Fibroblast of skin of left biceps (primary cell): ENCODE measurements at regions not wholly inside any gene's neighbourhood (a gene's known extent, or its start where the extent isn't known, plus 50 kb on each side); places are given as distances from the start of the nearest gene placed in this dataset.

Experiments
- DNase-seq, 2 experiments: peaks; one replicate each; pipeline ENCODE4 v3.0.0-alpha.2; 2013; ENCODE audit warnings: low read depth in 2 of 2

DNA sequence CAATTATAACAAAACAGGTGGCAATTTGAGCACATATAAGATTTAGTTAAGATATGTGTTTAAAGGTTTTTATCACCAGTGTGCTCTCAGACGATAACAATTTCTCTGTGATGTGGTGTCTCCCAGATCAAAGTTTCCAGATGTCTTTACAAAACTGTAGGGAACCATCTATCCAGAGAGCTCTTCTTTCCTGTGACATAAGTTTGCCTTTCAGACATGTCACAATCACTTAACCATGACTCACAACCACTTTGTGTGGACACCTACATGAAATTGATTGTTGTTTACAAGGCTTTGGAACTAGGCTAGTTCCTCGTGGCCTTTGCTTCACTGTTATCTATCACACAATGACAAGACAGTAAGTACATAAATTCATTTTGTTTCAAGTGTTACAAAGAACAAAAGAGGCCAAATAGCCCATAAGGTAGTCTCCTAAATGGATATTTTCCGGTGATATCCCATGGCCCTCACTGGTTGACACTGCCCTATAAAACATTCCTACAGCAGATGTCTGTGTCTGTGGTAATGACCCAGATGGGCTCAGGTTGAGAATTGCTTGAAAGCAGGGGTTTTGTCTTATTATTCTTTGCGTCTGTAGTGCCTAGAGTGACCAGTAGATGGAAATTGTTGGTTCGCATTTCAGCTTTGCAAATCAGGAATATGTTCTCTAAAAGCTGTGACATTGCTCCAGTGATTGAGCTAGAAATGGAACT, 297.8 kb upstream of the FAM241A start:
- no peak for DNase-seq

DNA sequence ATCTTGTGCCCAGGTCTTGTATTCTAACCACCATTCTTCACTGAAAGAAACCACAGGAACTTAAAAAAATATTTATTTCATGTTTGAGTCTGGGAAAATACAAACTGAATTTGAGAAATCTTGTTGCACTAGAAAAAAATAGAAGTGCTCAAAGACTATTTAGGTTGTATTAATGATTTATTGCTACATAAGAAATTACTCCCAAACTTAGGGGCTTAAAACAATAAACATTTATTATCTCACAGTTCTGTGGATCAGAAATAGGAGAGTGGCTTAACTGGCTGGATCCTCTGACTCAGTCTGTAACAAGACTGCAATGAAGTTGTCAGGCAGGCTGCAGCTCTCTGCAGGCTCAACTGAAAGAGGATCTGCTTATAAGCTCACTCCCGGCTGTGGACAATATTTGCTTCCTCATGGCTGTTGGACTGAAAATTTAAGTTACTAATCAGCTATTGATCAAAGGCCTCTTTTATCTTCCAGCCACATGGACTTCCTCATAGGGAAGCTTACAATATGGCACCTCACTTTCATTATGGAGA, 295.4 kb upstream of the FAM241A start:
- peak in 1 of 2 experiments; percentile 8 for DNase-seq

DNA sequence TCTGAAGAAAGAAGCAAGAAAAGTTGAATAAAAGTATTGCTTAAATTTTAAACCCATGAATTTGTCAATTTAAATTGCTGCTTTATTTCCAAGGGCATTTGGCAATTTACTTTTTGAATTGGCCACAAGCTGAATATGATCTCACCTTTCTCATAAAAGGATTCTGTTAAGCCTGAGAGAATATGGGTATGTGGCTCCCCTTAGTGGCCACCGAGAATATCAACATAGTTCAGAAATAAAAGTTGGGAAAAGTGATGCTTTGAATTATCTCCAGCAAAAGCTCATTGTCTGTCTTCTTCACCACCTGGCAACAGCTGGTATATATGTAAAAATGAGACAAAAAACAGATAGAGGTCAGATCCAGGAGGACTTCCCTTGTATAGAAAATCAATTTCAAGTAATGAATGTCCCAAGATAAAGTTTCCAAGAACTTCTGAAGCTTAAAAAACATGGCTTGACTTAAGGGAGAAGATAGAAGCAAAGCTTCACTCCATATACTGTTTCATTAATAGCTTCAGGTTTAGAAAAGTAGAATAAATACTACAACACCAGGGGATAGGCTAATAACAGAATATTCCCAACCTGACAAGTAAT, 290.7 kb upstream of the FAM241A start:
- DNase-seq: peak in 1 of 2 experiments; percentile 23

DNA sequence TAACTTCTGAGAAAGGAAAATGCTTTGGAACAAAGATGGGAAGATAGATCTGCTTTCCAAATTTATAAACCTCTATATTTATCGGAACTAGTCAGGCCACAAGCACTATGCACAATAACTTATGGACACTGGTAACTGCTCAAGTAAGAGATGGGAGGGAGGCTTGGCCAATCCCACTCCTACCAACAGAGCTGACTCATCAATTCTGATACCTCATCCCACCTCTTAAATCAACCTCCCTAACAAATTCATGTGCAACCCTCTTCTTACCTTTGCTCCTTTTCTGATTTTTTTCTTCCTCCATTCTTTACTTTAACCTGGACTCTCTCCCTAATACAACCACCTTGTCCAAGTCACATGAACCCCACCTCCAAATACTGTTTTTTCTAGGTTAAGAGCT, 289.9 kb upstream of the FAM241A start:
- DNase-seq: no peak

DNA sequence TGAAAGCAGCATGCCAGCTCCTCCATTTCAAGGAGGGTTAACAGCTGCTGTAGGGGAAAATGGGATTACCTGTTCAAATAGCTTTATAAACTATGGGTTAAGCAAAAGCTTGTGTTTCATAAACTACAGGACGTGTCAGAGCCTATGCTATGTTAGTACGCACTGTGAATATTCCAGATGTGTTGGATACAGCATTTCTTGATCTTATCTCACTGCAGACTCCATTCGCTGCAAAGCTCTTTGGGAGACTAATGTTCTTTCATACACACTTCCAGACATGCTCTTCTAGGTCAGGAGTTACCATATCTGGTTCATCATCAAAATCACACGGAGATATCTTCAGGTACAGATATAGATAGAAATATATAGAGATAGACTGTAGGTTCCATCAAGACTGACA, 281.2 kb upstream of the FAM241A start:
- DNase-seq: no peak

DNA sequence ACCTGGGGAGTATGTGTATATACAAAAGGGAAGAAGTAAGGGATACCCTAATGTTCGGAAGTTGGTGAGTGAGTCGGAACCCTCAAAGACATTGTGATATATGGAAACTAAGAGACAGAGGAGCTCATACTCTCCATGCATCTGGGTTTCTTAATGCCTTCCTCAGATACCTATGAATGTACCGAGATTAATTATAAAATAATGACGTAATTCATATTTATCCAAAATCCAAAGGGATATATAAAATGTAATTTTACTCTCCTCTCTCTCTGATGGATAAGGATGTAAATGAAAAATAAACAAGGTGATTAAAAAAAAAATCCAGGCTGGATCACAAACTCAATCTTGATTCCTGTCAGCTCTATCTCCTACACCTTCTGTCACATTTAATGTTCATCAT, 275.9 kb upstream of the FAM241A start:
- no peak for DNase-seq

DNA sequence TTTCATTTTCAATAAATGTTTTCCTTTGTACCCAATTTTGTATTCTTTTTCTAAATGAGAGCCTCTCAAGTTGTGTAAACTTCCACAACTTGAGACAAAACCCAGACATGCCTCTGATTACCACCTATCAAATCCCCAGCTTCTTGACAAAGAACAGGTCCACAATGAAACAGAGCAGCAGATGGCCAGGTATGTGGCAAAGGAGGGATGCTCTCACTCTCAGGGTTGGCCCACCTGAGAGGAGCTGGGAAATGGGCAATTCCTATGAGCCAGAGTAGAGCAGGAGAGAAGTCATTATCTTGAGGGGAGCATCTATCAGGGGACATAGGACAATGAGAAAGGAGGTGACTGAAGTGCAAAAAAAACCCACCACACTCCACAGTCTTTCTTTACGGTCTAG, 273.5 kb upstream of the FAM241A start:
- no peak for DNase-seq

DNA sequence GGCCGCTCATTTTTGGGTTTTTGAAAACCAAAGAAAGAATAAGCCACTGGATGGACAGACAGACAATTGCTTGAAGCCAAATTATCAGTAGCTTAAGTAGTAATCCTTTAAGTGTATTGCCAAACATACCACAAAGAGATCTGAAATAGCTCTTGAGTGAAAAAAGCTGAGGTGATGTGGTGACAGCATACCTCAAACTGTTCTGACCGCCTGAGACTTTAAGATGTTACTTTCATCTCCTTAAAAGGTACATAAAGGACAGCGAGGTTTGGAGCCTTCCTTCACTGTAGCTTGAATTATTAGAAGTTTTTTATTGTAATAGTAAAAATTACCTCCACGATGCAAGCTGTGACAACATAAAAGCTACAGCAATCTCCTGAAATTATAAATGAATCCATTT, 271.5 kb upstream of the FAM241A start:
- DNase-seq: no peak

DNA sequence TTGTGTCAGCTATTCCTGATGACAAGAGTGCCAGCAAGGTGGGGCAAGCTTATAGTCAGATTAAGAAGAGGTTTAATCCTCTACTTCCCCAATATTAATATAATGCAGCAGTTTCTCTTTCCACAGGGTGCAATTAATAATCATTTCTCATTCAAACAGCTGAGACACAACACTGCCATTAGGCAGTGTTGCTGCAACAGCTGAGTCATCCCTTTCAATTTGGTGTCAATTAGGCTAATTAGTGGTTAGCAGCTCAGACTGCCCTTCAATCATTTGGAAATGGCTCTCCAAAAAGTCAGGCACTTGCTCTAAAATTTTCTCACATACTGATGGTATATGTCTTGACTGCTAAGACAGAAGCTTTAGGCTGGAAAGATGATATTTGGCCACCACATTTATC, 265.7 kb upstream of the FAM241A start:
- DNase-seq: no peak

DNA sequence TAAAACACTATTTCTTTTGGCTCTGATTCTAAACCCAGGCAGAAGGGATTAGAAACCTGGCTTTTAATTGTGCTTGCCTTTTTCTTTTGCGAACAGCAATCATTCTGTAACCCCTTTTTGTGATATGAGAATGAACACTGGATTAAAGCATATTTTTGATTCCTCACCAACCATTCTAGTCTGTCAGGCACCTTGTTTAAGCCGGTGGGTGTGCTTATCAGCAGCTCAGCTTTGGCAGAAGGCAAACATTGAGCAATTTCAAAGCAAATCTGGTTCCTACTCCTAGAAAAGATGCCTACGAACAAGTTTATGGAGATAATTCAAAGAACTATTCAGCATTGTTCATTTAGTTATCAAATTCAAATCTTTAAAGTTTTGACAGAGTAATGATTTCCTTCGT, 265.1 kb upstream of the FAM241A start:
- no peak for DNase-seq

DNA sequence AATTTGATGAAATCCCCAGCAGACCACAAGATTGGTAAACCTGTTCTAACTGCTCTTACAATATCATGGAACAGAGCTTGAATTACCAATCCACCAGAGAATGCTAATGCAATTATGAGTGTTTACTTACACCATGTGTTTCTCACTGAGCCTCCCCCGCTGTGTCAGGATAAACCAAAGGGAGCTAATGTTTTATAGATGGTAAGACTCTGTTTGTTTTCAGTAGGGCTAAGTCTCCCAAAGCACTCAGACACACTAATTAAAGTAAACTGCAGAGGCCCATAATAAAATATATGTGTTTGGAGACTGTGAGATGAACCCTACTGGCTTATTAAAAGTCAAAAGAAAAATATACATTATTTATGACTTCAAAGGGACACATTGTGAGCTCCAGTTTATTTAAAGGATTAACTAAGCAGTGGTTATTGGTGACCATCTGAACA, 261.7 kb upstream of the FAM241A start:
- DNase-seq: no peak

DNA sequence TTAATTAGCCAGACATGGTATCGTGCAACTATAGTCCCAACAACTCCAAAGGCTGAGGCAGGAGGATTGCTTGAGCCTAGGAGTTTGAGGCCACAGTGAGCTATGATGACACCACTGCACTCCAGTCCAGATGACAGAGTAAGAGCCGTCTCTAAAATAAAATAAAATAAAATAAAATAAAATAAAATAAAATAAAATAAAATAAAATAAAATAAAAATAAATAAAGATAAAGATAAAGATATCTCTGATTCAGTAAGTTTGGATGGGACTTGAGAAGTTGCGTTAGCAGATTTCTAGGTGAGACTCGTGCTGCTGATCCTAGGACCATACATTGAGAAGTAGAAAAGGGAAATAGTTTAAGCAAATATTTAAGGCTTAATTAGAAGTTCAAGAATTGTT, 254.8 kb upstream of the FAM241A start:
- DNase-seq: no peak

DNA sequence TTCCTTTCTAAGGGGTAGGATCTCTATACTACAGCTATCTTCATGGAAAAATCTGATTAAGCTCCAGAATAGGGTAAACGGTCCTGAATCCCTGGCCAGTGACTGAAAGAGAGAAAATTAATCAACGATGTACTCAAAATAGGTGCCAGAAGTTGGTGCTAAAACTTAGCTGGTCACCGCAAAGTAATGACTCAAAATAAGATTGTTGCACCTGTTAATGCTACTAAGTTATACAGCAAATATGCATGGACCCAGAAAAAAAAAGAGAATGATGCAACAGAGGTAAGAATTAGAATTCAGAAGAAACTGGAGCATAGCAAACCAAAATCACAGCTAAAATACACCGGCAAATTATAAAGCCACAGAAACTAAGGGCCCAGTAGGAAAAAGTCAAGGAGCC, 239.7 kb upstream of the FAM241A start:
- no peak for DNase-seq

DNA sequence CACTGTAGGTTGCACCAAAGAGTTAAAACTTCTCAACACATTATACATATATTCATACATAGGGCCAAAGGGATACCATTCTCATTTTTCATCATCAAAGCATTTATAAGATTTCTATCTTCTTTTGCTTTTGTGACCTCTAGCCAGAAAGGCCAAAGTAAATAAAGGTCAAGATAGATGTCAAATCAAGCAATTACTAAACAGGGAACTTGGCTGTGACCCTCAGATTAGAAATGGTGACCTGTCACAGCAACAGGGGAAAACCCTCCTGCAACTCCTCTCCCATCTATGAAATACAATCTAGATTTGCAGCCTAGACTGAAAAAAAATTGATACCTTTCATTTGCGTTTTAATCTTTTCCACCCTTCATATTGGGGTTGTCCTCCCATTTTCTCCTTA, 225.6 kb upstream of the FAM241A start:
- no peak for DNase-seq

DNA sequence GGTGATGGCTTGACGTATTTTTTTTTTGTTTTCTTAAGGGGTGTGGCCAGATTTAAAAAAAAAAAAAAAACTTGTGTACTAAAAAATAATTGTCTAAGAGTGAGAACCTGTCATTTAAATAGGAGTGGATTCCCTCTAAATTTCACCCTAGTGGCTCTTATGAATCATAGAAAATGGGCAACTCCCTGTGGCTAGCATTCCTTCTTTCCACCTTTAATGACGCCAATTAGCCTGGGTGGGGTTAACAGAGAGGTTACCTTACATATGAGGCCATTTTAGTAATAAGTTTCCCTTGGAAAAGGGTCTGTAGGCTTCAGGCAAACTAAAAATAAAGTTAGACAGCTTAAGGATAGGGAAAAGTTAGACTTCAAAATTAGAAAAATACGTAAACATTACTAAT, 223.5 kb upstream of the FAM241A start:
- DNase-seq: no peak

DNA sequence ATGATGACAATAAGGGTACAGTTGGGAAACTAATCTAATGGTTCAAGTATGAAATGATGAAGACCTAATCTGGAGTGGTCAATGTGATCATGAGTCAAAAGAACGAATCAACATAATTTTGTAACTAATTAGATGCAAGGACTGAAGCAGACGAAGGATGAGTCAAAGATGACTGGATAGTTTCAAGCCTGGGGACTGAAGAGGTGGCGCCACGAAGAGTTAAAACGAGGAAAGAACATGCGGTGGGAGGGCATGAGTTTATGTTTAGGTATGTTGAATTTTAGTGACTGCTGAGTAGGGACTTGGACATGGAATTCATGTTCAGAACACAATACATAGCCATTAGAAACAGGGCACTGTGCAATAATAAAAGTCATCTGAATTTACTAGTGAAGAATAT, 221.5 kb upstream of the FAM241A start:
- DNase-seq: peak in 1 of 2 experiments; percentile 18

DNA sequence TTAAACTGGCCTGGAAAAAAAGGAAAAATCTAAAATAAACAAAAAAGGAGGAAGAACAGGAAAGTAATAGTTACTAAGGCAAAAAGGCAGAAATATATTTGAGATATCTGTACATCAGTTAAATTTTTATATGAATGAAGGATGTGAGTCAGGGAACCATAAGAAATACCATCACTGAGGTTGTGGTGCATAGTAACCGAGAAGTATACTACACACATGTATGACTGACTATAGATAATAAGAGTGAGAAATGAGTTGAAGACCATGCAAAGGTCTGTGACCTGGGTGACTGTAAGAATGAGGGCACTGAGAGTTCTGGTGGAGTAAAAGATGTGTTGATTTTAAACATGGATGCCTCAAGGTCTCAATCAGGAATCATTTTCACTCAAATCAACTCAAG, 220.6 kb upstream of the FAM241A start:
- DNase-seq: no peak

DNA sequence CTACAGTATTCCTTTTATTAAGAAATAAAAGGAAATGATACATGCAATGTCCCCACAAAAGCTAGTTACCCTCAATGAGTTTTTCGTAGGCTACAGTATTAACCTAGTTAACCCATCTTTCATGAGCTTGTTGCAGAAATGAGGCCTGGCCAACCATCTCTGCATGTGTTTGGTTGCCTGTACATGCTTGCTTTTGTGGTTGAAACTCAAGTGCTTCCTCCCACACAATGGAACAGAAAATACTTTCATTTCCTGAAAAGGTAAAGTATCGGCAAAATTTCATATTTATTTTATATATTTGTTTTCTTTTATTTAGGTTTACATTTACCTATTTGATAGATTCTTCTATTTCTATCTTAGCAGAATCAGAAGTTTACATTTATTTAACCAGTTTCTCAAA, 214.6 kb upstream of the FAM241A start:
- no peak for DNase-seq

DNA sequence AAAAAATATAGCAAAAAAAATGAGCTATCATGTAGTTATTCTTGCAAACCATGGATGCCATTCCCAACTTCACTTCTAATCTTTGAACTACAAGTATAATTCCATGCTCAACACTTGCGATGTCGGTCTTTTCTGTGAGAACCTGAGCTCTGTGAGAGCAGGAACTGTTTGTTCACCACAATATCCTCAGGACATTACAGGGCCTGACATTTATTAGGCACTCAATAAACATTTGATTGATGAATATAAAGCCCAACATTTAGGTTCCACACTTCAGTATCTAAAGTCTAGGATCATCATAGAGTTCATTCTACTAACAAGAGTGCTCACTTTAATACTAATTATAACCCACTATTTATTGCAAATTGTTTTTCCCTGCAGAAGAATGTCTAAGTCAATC, 211.6 kb upstream of the FAM241A start:
- DNase-seq: no peak

DNA sequence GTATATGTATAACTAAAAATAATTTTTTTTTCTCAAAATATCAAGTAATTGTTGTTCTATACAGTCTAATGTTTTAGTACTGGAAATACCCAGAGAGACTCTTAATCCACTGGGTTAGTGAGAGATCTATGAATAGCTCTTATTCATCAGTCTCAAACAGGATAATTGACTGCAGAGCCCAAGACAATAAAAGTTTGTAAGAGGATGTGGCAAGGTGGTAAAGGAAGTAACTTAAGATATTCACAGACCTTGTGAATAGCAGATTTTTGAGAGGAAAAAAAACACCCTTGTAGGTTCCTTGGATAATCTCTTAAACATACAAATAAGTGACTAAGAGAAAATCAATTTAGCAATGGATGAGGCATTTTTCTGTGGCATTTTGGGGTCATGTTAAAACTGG, 210.9 kb upstream of the FAM241A start:
- DNase-seq: no peak

DNA sequence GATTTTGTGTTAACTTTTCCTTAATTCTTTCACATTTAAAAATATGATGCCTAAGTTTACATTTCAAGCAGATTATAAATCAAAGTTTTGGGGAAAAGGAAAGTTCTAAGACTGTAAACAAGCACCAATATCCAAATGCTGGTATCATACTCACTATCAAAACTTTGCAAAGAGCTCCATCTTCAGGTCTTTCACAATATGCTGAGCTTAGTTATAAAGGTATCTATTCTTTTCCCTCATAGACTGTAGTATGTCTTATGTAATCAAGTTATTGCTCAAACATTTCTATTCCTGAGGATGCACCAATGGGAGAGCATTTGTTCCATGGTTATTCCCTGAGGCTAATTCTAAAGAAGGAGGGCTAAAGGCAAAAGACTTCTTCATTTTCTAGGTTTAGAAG, 207.9 kb upstream of the FAM241A start:
- no peak for DNase-seq

DNA sequence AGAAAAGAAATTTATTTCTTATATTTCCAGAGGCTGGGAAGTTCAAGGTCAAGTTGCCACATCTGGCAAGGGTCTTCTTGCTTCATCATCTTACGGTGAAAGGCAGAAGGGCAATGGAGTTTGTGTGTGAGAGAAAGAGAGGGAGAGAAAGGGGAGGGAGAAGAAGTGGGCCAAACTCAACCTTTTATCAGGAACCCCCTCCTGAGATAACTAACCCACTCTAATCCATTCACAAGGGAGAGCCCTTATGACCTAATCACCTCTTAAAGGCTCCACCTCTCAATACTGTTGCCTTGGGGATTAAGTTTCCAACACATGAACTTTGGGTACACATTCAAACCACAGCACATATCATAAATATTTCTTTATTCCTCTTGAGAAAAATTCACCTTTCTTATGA, 203.3 kb upstream of the FAM241A start:
- no peak for DNase-seq

DNA sequence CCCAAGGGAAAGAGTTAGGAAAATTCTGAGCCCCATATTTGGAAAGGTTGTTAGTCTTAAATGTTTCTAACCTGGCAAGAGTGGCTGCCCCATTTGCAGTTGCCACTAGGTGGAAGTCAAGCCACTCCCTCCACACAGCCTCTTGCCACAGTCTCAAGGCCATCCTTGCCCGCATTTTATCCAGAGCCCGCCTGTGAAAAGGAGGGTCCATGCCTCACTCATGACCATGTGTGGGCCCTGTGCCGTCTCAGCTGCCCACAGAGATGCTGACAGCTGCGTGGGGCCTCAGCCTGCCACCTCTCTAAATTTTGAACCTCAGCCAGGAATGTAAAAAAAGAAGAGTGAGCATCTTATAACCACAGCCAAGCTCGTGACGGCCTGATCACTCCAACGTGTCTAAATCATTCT, 201.5 kb upstream of the FAM241A start:
- no peak for DNase-seq

DNA sequence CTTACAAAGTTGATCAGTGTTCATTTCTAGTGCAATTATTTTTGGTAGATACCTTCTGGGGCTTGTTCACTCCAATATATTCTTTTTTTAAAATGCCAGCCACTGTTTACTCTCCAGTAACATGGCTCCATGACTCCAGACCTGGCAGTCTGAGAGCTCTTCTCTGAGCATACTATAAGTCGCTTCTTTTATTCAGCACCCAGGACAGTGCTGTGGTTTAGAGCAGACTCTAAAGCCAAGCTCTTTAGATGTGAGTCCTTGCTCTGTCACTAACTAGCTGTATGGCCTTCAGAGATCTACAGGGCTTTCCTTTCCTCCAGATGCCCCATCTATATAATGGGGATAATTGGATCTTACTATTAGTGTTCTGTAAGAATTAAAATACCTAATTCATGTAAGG, 200.2 kb upstream of the FAM241A start:
- DNase-seq: no peak
